ENCODE measurements at regions not wholly inside any gene's neighbourhood (a gene's known extent, or its start where the extent isn't known, plus 50 kb on each side); places are given as distances from the start of the nearest gene placed in this dataset.

DNA sequence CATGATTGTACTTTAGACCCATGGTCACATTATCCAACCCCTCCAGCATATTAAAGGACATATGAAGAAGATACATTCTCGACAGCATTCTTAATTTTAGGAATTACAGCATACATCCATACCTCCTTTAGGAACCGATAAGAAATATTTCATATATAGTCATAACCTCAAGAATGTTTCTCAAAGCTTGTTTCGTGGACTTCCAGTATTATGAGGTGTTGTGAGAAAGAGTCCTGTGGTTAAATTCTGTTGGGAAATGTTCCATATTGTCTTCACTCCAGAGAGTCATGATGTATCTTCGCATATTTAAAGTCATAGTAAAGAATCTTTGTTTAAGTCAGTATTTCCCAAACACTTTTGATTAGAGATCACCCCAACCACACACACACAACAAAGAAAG lies 321.0 kb upstream of the SNX7 start:
- intact Hi-C loops (cut with DNase I), result no loop called here
- no peak for DNase-seq

DNA sequence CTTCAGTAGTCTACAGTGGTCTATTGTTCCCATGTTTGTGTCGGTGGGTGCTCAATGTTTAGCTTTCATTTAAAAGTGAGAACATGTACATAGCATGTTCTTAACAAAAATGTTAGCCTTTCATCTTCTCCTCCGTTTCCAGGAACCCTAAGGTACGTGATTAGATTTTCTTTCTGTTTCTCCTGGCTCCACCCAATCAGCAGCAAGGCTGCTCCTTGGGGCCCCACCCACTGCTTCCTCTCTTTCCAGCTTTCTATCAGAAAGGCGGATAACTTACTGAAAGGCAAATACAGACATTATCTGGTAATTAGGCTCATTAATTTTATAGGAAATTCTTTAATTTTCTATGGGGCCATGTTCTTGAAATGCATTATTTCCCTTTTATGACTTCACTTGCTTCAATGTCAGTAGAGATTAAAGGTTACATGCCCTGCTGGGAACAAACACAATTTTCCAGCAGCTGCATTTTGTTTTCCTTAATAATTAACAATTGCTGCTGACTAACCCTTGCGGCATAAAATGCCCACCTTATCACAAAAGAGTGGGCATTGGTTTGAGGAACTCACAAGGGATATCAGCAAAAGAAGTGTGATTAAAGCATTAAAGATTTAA lies 324.9 kb upstream of the SNX7 start:
- intact Hi-C loops (cut with DNase I), result no loop called here
- DNase-seq, result no peak

DNA sequence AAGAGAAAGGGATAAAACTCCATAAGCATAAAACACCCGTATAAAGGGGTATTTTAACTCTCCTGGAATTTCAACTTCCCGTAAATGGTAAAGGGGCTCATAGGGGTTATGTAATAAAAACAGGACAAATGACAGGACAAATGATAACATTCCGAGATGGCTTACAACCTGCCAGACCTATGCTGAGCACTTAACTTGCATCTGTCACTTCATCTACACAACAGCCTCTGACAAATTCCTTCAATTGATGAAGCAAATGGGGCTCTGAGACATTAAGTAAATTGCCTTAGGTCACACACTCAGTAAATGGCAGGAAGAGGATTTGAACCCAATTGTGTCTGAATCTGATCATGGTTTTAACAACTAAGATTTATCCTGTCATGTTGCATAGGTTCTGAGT lies 327.6 kb upstream of the SNX7 start:
- DNase-seq, result no peak
- intact Hi-C loops (cut with DNase I), result no loop called here

DNA sequence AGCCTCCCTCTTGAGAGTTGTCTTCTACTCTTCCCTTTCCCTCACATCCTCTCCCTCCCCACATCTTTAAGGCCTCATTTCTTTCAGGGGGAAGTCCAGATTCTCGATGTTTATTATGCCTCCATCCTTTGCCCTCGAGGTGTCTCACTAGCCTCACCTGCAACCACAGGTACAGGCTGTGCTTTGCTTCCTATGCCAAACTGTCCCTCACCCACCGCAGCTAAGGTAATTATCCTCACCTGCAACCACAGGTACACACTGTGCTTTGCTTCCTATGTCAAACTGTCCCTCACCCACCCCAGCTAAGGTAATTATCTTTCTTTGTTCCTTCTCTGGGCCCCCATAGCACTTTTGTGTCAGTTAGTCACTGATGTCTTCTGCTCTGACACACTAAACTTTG lies 328.1 kb upstream of the SNX7 start:
- no peak for DNase-seq
- intact Hi-C loops (cut with DNase I), result no loop called here

DNA sequence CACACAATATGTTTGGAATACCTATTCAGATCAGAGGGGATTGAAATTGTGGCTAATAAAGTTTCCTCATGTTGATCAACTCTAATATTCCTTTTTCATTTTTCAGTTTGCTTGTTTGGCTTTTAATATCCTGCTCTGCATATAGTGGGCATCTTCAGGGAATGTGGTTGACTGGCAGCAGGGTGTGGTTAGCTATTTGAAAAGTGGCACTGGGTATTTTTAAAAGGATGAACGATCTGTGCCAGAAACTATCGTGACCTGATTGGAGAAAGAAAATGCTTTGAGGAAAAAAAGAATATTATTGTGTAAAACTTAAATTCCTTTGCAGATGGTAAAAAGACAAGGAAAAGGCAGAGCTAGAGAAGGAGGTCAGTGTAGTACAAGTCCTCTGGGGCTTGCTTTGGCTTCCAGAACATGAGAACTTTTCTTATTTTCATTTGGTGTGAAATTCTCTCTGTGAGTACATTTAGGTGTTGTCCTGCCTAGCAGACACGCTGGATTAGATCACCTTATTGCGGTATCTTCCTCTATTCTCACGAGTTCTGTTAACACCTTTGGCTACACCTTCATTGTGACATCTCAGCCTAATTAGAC lies 329.7 kb upstream of the SNX7 start:
- intact Hi-C loops (cut with DNase I), result no loop called here

DNA sequence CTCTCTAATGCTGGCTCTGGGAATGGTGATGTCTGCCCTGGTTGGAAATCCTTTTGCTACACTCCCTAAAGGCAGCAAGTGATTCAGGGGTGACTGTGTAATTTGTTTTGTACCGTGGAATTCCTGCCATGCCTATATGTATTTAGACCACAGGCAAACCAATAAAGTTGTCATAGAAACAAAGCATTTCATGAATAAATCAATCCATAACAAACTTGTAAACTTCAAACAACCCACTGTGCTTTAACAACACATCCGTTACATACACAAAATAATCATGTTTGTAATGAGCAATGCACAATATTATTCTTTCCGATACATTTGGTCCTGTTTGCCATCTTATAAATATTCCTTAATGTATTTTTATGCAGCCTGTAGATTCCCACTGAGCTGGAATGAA lies 330.3 kb upstream of the SNX7 start:
- intact Hi-C loops (cut with DNase I), result no loop called here
- DNase-seq, result no peak

More for the DNA sequence above, 329.7 kb upstream of the SNX7 start:
- DNase-seq, result no peak

DNA sequence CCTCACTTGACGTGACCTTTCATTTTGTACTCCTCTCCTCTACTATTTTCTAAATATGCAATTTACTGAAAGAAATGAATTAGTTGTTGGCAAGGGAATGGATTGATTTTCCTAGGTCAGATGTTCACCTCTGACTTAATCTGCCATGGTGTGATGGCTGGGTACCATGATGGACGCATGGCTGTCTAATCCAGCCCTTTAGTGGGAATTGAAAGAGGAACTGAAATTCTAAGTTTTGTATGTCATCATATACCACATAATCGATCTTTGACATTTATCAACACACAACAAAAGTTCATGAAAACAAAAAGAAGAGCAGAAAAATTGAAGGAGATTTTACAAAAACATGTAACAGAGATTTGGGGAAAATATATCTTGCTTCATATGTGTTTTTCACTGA lies 331.3 kb upstream of the SNX7 start:
- intact Hi-C loops (cut with DNase I), result no loop called here
- no peak for DNase-seq

DNA sequence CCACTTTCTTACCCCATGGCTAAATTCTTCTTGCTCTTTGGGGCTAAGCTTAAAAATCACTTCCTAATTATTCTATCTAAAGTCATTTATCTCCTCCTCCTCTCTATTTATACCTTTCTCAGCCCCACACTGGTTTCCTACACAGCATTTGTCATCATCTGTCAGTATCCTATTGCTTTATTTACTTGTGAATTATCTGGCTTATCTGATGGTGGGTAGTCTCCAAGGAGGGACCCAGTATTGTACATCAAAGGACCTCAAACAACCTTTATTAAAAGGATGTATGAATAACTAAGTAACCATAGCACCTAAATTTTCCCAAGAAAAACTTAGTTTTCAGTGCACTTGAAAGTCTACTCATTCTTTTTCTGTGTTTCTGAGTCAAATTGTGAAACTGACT lies 332.7 kb upstream of the SNX7 start:
- DNase-seq, result no peak
- intact Hi-C loops (cut with DNase I), result no loop called here

DNA sequence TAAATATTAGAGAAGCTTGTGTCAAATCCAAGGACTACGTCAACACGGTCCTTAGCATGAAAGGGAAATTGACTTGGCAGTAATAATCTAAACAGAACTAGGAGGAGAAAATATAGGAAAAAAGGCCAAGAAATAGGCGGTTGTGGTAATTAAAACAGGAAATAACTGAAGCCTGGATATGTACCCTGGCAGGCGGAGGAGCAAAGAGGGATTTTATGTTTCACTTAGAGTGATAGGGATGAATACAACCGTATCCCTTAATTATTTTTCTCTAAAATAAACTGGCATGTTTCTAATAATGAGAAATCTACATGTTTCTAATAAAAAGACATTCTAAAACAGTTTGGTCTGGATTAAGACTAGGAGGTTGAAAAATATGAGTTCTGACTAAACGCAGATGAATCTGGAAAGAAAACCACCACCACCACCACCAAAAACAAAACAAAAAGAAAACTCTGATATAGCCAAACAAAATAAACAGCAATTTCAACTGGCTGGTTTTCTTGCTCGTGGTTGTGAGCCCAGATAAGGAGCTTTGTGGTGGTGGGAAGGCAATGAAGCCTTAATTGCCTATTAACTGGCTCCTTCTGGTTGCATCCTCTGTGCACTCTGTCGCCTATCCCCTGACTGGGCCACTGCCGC lies 334.2 kb upstream of the SNX7 start:
- no peak for DNase-seq
- intact Hi-C loops (cut with DNase I), result no loop called here

DNA sequence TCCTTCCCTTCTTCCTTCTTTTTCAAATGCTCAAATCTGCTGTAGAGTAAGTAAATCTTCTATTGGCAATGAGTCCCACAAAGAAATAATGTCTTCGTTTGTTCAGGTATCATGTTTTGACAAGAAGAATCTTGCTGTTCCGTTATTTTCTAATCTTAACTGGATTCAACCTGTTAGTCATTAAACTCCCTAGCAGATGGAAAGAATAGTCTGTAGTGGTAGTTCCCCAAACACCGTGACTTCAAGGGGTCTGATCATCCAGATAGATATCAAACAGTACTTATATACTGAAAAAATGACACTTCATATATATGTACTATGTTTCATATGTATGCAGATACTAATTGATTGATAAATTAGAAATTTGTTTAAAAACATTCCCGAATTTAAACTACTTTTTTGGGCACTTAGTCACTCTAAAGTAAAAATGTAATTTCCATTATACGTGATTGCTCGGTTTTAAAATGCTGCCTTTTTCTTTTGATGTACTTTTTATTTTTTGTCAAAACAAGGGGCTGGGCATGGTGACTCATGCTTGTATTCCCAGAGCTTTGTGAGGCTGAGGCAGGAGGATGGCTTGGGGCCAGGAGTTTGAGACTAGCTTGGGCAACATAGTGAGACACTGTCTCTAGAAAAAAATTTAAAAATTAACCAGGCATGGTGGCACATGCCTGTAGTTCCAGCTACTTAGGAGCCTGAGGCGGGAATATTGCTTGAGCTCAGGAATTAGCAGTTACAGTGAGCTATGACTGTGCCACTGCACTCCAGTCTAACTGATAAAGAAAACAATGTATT lies 335.7 kb upstream of the SNX7 start:
- intact Hi-C loops (cut with DNase I), result no loop called here
- peak in 1 of 10 donors; percentile 62 for DNase-seq

DNA sequence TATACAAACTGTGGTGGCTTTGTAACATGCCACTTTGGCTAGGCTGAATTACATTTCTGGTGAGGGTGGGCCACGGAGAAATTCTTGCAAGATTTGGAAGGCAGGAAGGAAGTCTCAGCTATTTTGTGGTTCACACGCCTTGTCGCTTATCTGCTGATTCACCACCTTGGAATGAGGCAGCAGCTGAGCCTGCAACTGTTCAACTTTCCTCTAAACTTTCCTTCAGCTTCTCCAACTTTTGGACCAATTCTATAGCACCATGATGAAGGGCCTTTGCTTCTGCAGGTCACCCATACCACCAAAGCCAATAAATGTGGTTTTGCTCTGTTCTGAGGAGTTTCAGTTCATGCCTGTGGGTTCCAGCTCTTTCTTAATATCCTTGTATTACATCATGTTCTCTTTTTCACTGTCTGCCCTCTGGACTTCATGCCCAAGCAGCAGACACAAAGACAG lies 337.6 kb upstream of the SNX7 start:
- DNase-seq, result no peak
- intact Hi-C loops (cut with DNase I), result no loop called here

DNA sequence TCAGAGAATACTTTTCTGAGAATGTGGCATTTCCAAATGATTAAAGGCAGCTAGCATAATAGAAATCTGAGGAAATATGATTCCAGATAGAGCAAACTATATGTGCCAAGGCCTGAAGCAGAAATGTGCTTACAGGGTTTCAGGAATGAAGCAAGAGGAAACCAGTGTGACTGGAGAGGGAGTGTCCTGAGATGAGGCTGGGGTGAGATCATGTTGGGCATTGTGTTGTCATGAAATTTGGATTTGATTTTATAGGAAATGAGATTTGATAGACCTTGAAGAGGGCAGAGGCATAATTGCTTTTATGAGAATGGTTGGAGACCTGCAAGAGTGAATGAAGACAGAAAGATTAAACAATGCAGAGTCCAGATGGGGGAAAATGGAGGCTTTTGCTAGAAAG lies 338.1 kb upstream of the SNX7 start:
- no peak for DNase-seq
- intact Hi-C loops (cut with DNase I), result no loop called here

DNA sequence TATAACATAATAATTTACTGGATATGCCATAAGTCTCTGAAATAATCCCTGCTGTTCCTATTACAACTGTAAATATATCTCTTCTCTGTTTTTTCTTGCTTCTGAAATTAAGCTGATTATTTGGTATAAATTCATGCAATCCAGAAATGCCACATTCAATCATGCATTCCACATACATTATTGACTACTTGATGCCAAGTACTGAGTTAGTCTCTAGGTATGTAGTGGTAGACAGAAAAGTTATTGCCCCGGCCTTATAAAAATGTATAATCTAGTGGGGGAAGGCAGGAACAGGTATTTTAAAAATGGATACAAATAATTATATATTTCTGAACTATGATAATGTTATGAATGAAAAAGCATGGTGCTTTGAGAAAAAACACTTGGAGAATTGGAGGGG lies 338.6 kb upstream of the SNX7 start:
- DNase-seq, result no peak
- intact Hi-C loops (cut with DNase I), result no loop called here

DNA sequence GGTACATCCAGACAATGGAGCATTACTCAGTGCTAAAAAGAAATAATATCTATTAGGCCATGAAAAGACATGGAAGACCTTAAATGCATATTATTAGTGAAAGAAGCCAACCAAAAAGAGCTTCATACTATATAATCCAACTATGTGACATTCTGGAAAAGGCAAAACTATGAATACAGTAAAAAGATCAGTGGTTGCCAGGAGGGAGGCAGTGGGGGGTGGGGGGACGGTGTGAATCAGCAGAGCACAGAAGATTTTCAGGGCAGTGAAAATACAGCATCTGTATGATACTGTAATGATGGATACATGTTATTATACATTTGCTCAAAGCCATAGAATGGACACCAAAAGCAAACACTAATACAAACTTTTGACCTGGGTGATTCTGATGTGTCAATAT lies 339.4 kb upstream of the SNX7 start:
- intact Hi-C loops (cut with DNase I), result no loop called here

DNA sequence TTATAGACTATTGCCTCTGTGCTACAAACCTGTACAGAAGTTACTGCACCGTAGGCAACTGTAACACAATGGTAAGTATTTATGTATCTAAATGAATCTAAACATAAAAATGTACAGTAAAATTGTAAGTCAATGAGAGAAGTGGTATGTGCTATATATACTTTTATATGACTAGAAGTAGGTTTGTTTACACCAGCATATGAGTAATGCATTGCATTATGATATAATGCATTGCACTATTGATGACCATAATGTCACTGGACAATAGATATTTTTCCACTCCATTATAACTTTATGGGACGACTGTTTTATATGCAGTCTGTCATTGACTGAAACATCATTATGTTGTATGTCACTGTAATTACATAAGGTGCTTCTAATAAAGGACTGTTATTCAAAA lies 340.3 kb upstream of the SNX7 start:
- intact Hi-C loops (cut with DNase I), result no loop called here
- no peak for DNase-seq

More for the DNA sequence above, 339.4 kb upstream of the SNX7 start:
- no peak for DNase-seq

DNA sequence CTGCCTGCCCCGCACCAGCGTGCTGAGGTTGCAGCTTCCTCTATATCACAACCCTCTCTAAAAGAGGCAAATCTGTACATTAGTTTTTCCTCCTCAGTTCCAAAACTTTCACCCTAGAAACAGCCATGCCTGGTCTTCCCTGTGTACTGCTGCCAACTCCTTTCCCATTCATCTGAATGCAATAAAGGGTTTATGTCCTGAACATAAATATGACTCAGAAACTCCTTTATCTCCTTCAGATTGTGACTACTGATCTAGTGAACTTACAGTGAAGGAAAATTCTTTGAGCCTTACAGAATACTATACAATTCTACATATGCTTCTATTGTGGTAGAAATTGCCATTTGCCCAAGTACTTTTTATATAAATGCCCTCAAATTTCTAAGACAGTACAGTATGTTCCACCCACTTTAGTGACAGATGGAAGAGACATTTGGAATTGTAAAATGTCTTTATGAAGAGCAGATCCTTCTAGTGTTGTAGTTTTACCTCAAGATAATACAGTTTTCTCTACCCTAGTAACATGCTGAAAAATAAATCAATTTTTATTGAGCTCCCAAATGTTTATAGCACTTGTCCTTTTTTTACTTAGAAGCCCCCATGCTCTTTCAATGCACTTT lies 345.1 kb upstream of the SNX7 start:
- peak in 1 of 10 donors; percentile 36 for DNase-seq
- intact Hi-C loops (cut with DNase I), result no loop called here

DNA sequence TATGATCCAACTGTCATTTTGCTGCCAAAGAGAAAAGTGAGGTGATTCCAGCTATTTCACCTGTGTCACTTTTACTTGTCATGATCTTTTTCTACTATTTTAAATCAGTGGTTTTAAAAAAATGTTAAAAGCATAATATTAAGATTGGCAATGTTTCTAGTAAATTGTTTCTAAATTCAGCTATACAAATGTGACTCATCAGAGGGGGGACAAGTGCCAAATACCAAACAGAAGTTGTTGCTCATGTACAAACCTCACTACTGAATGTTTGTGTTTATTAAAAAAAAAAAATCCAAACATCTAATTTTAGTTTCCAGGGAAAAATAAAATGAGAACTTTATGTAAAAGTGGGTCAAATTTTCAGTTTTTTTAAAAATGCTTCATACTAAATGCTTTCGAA lies 346.2 kb upstream of the SNX7 start:
- intact Hi-C loops (cut with DNase I), result no loop called here
- no peak for DNase-seq

DNA sequence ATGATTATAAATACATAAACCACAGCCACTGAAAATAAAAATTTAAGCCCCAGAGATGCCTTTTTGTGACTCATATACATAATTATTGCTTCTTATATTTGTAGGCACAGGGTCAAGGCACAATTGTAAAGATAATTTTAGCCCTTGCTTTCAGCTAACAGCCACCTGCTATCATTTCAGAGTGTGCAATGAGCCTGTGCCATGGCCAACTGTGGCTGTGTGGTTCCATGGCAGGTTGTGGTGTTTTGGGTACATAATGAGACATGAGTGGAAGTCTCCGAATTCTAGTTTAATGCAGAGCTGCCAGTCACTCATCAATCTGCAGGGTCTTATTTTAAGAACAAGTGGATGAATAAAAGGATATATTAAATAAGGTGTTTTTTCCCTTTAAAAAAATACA lies 346.9 kb upstream of the SNX7 start:
- DNase-seq, result peak in 1 of 10 donors; percentile 59
- intact Hi-C loops (cut with DNase I), result no loop called here

DNA sequence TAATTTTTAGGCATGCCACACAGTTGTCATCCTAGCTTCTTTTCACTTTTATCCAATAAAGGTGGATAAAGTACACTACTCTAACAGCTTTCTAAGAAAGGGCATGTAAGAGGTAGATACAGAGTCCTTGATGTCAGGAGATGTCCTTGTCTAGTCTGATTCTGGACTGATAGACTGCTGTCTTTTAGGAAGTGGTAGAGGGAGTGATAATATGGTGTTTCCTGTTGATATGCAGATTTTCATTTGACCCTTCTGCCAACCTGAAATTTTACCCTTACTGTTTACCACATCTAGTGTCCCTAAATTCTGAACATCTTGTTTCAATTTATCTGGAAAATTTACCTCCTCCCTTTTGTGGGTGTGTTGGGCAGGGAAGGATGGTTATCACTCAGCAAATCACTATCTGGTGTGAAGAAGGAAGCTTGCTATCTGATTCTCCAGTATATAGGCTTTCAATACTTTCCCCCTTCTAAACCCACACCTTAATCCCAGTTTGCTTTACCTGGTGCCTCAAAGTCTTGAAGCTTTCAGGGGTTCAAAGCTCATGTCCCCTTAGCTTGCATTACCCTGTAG lies 354.9 kb upstream of the SNX7 start:
- no peak for DNase-seq
- intact Hi-C loops (cut with DNase I), result no loop called here

DNA sequence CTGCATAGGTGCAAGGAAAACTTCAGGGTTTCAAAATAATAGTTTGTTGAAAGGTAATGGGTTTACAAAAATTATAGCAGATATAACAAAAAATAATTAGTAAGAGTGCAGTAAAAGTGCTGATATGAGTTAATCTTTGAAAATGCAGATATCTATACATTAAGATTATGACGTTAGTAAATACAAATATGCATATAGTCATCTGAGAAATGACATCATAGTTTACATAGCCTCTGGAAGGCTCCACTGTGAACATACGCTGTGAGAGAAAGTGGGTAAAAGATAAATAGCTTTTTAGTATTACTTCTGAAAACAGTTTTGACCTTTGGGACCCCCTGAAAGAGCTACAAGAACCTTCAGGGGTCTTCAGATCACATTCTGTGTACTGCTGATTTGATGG lies 356.2 kb upstream of the SNX7 start:
- DNase-seq, result no peak
- intact Hi-C loops (cut with DNase I), result no loop called here

DNA sequence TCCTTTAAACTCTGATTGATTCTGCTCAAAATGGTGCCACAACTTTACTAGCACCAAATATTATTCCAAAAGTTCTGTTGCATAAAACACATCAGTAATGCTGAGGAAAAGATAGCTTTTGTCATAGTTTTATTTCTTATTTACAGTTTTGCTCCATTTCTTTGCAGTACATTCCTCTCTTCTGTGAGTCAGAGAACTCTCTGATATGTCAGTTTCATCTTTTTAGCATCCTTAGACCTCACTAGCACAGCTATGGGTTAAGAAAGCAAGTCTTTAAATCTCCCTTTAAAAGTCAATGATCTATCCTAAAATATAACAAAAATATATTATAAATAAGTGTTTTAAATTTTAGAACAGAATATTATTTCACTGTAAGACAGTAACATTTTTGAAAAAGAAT lies 356.6 kb upstream of the SNX7 start:
- no peak for DNase-seq
- intact Hi-C loops (cut with DNase I), result no loop called here
